Central memory CD8-positive, alpha-beta T cell (primary cell): ENCODE measurements at regions not wholly inside any gene's neighbourhood (a gene's known extent, or its start where the extent isn't known, plus 50 kb on each side); places are given as distances from the start of the nearest gene placed in this dataset.
"Not testable (repeated sequence)": the region's sequence is repeated elsewhere in the genome, so short reads cannot be mapped to it uniquely, and the experiment has no call there.

Source experiments
- ATAC-seq: fragments of 150-1000 bp; cut with Tn5 transposase; replicated peaks from 2 replicates; pipeline ENCODE4 v1.10.0; 2022; ENCODE audit warnings: mild to moderate bottlenecking, moderate FRiP score, moderate number of reproducible peaks; ENCODE audit not compliant: poor library complexity, severe bottlenecking; ENCODE audit errors: extremely low read depth
- DNase-seq, 2 donors: peaks; one replicate each; pipeline ENCODE4 v3.0.0; 2021; ENCODE audit warnings: low spot score in 2 of 2
- H3K27ac Mint-ChIP-seq: one replicate; pipeline ENCODE4 v1.8.0; 2022; ENCODE audit warnings: low read depth, mild to moderate bottlenecking, moderate library complexity, mixed read lengths
- H3K27me3 Mint-ChIP-seq: one replicate; pipeline ENCODE4 v1.8.0; 2022; ENCODE audit warnings: mixed read lengths
- H3K36me3 Mint-ChIP-seq: one replicate; pipeline ENCODE4 v1.8.0; 2022; ENCODE audit warnings: mild to moderate bottlenecking, moderate library complexity, mixed read lengths; ENCODE audit not compliant: insufficient read depth
- H3K4me1 Mint-ChIP-seq: one replicate; pipeline ENCODE4 v1.8.0; 2022; ENCODE audit warnings: mixed read lengths
- H3K4me3 Mint-ChIP-seq: one replicate; pipeline ENCODE4 v1.8.0; 2022; ENCODE audit warnings: mild to moderate bottlenecking, moderate library complexity, mixed read lengths
- H3K9me3 Mint-ChIP-seq: one replicate; pipeline ENCODE4 v1.8.0; 2022; ENCODE audit warnings: mixed read lengths

GRCh38 chr12:67716817-67717216 is 68.3 kb downstream of the DYRK2 start:
- Mint-ChIP-seq H3K9me3 (no peaks in the 10 kb centered on the region), H3K36me3 (no peaks in the 10 kb centered on the region), H3K4me1 (no peaks in the 10 kb centered on the region), H3K27ac (no peak overlapping the region), H3K4me3 (no peak overlapping the region), H3K27me3 (no peaks in the 10 kb centered on the region)
- ATAC-seq (no peak), DNase-seq (no peak)

DNA sequence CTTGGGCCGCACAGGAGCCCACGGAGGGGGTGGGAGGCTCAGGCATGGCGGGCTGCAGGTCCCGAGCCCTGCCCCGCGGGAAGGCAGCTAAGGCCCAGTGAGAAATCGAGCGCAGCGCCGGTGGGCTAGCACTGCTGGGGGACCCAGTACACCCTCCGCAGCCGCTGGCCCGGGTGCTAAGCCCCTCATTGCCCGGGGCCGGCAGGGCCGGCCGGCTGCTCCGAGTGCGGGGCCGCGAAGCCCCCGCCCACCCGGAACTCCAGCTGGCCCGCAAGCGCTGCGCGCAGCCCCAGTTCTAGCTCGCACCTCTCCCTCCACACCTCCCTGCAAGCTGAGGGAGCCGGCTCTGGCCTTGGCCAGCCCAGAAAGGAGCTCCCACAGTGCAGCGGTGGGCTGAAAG is 70.8 kb downstream of the DYRK2 start:
- H3K4me1 Mint-ChIP-seq, DNase-seq, H3K36me3 Mint-ChIP-seq, ATAC-seq, H3K9me3 Mint-ChIP-seq, H3K4me3 Mint-ChIP-seq, H3K27me3 Mint-ChIP-seq, H3K27ac Mint-ChIP-seq: not testable (repeated sequence)

DNA sequence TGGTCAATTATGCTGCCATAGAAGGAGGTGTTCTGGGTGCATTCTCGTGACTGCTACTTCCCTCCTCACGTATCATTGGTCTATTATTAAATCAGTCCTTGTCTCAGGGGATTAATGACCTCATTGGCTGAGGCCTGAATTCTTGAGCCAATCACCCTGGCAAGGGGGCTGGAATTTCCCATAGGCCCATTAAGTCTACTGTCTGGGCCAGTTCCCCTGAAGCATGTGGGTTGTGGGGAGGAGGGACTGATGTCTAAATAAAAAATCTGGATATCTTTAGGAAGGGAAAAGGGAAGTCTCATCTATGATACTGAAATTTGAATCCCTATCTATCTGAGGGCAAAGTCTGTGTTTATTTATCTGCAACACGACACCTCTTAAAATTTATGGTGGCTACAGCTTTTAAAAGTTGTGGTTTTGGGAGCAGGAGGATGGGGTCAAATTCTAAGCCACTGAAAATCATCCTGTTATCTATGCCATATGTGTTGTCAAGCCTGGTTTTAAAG is 71.9 kb downstream of the DYRK2 start:
- Mint-ChIP-seq H3K36me3 (no peaks in the 10 kb centered on the region), H3K27ac (no peak overlapping the region), H3K4me1 (no peaks in the 10 kb centered on the region), H3K27me3 (no peaks in the 10 kb centered on the region), H3K4me3 (no peak overlapping the region), H3K9me3 (no peaks in the 10 kb centered on the region)
- no peak for DNase-seq
- no peak for ATAC-seq

DNA sequence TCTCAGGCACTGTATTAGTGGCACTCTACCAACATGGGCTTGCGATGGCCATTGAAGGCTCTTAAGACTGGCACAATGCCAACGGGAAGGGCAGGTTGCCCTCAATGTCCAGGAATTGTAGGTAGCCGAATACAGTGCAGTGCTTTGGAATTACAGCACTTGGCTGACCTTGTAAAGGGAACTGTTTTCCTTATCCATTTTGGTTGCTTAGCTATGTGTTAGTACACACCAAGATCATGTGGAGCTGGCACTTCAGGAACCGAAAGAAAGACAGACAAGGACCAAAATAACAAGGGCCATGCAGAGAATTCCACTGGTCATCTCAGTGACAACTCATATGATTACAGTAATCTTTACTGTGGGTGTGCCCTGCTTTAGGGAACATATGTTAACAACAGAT is 72.7 kb downstream of the DYRK2 start:
- DNase-seq (no peak), ATAC-seq (no peak)
- Mint-ChIP-seq H3K36me3 (no peaks in the 10 kb centered on the region), H3K4me1 (no peaks in the 10 kb centered on the region), H3K27ac (no peak overlapping the region), H3K4me3 (no peak overlapping the region), H3K27me3 (no peaks in the 10 kb centered on the region), H3K9me3 (no peaks in the 10 kb centered on the region)

GRCh38 chr12:67722296-67722695 is 73.8 kb downstream of the DYRK2 start:
- Mint-ChIP-seq H3K36me3 (no peaks in the 10 kb centered on the region), H3K27me3 (no peaks in the 10 kb centered on the region), H3K27ac (no peak overlapping the region), H3K9me3 (no peaks in the 10 kb centered on the region), H3K4me3 (no peak overlapping the region), H3K4me1 (no peaks in the 10 kb centered on the region)
- ATAC-seq: no peak
- DNase-seq: no peak

DNA sequence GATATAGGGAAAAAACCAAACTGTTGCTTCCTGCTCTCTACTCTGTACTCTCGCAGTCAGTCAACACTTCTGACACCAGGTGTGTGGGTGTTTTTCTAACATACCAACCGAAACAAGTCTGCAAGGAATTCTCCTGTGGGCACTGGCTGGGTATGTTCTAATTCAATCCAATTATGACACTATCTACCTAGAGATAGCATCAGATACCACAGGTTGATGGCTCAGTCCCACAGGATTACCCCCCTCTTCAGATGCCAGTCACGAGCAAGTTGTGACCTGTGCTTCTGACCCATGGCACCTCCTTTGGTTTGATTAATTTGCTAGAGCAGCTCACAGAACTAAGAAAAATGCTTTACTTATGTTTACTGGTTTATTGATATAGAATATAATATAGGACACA is 78.3 kb downstream of the DYRK2 start:
- no peak overlapping the region for H3K27ac Mint-ChIP-seq
- no peaks in the 10 kb centered on the region for H3K36me3 Mint-ChIP-seq
- H3K9me3 Mint-ChIP-seq: no peaks in the 10 kb centered on the region
- no peaks in the 10 kb centered on the region for H3K27me3 Mint-ChIP-seq
- DNase-seq (no peak), ATAC-seq (no peak)
- no peak overlapping the region for H3K4me3 Mint-ChIP-seq
- H3K4me1 Mint-ChIP-seq: no peaks in the 10 kb centered on the region

GRCh38 chr12:67727702-67728666 is 79.4 kb downstream of the DYRK2 start:
- Mint-ChIP-seq H3K36me3 (no peaks in the 10 kb centered on the region), H3K9me3 (no peaks in the 10 kb centered on the region), H3K27me3 (no peaks in the 10 kb centered on the region), H3K27ac (no peak overlapping the region), H3K4me1 (no peaks in the 10 kb centered on the region), H3K4me3 (no peak overlapping the region)
- no peak for DNase-seq
- ATAC-seq: no peak

DNA sequence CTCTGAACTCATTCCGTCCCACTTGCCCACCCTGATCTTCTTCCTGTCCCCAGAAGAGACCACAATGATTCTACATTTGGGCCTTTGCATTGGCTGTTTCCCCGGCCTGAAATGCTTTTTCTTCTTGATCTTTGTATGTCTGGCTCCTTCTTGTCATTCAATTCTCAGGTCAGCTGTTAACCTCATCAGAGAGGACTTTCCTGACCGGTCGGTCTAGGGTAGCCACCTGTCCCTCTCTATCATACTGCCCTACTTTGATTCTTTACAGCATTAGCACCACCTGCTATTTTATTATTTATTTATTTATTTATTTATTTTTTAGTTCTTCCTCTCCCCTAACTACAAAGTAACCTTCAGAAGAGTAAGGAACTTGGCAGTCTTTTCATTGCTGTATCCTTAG is 84.3 kb downstream of the DYRK2 start:
- H3K4me3 Mint-ChIP-seq: no peak overlapping the region

GRCh38 chr12:67735868-67736267 is 87.3 kb downstream of the DYRK2 start:
- H3K27me3 Mint-ChIP-seq: no peaks in the 10 kb centered on the region
- H3K27ac Mint-ChIP-seq: no peak overlapping the region
- no peaks in the 10 kb centered on the region for H3K9me3 Mint-ChIP-seq
- DNase-seq (no peak), ATAC-seq (no peak)
- no peaks in the 10 kb centered on the region for H3K36me3 Mint-ChIP-seq
- H3K4me1 Mint-ChIP-seq: no peaks in the 10 kb centered on the region
- H3K4me3 Mint-ChIP-seq: no peak overlapping the region

More for the DNA sequence above, 84.3 kb downstream of the DYRK2 start:
- Mint-ChIP-seq H3K4me1 (no peaks in the 10 kb centered on the region), H3K27ac (no peak overlapping the region), H3K9me3 (no peaks in the 10 kb centered on the region), H3K27me3 (no peaks in the 10 kb centered on the region), H3K36me3 (no peaks in the 10 kb centered on the region)
- DNase-seq: no peak
- ATAC-seq: no peak

DNA sequence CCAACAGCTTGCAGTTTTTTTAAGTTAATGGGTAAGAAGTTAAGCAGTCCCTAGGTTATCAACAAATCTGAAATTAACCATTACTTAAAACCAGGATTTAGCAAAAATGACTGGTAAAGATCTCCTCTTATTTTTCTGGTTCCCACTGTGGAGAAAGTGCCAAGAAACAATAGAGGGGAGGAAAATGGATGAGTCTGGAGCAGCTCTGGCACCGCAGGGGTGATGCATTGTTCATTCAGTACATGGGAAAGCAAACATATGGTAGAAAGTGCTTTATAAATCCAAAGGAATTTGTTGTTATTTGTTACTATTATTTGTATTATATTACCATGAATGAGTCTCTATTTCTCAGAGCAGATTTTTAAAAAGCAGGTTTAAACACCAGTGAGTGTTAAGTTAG is 92.2 kb downstream of the DYRK2 start:
- H3K4me1 Mint-ChIP-seq: no peaks in the 10 kb centered on the region
- no peaks in the 10 kb centered on the region for H3K9me3 Mint-ChIP-seq
- no peak for ATAC-seq
- no peaks in the 10 kb centered on the region for H3K27me3 Mint-ChIP-seq
- no peak overlapping the region for H3K4me3 Mint-ChIP-seq
- no peak overlapping the region for H3K27ac Mint-ChIP-seq
- H3K36me3 Mint-ChIP-seq: no peaks in the 10 kb centered on the region
- DNase-seq: no peak

DNA sequence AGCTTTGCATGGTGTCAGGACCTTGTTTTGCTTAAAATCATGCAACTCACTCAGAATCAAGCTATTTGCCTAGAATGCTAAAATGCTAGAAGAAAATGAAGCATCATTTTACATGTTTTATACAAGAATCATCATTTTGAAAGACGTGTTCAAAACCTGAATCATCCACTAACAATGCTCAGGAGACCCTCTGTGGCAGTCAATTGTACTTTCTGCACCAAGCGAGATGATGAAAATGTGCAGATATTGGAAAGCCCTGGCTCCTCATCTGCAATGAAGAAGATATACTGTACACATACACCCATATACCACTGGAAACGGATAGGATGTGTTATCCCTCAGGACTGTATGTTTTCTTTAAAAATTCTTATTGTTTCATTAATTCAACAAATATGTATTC is 92.7 kb downstream of the DYRK2 start:
- no peak overlapping the region for H3K27ac Mint-ChIP-seq
- no peaks in the 10 kb centered on the region for H3K4me1 Mint-ChIP-seq
- H3K27me3 Mint-ChIP-seq: no peaks in the 10 kb centered on the region
- ATAC-seq (no peak), DNase-seq (no peak)
- no peak overlapping the region for H3K4me3 Mint-ChIP-seq
- no peaks in the 10 kb centered on the region for H3K9me3 Mint-ChIP-seq
- H3K36me3 Mint-ChIP-seq: no peaks in the 10 kb centered on the region

DNA sequence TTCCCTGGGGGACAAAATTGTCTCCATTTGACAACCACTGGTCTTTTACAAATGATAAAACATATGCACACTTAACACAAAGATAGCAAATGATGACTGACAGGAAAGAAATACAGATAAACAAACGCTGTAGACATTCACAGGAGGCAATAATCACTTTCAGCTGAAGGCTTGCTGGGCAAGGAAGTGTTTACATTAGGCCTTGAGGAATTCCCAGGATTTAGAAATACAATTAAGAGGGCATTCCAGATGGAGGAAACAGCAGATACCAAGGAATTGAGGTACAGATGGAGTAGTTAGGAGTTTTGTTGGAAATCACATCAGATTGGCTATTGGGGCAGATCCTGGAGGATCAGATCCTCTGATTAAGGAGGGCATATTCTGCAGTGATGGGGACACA is 93.9 kb downstream of the DYRK2 start:
- no peak for ATAC-seq
- Mint-ChIP-seq H3K27ac (no peak overlapping the region), H3K36me3 (no peaks in the 10 kb centered on the region), H3K27me3 (no peaks in the 10 kb centered on the region), H3K4me3 (no peak overlapping the region), H3K9me3 (no peaks in the 10 kb centered on the region), H3K4me1 (no peaks in the 10 kb centered on the region)
- DNase-seq: no peak
